Cardiac fibroblast (primary cell): ENCODE measurements at regions not wholly inside any gene's neighbourhood (a gene's known extent, or its start where the extent isn't known, plus 50 kb on each side); places are given as distances from the start of the nearest gene placed in this dataset.

ENCODE experiments used
- DNase-seq, 2 donors: peaks; one replicate each; pipeline versions ENCODE4 v3.0.0 to v3.0.0-alpha.2; 2010; ENCODE audit warnings: low read depth in 2 of 2
- H3K4me3 ChIP-seq, 2 donors: replicated peaks in 1 of 2; 1 replicate in 1 of 2; 2 replicates in 1 of 2; pipeline ENCODE4 v1.5.1; 2011; ENCODE audit warnings: low read depth in 2 of 2, low read length in 2 of 2, mild to moderate bottlenecking in 2 of 2, moderate library complexity in 1 of 2
- CTCF ChIP-seq: IDR thresholded peaks from one replicate; pipeline ENCODE4 v1.5.1; 2011; ENCODE audit warnings: low read depth, mild to moderate bottlenecking, low read length, inconsistent platforms

- H3K4me3 ChIP-seq = no peak overlapping the region
- no peak for TF ChIP-seq CTCF
- no peak for DNase-seq
These were observed 77.2 kb upstream of the ARID1B start for GRCh38 chr6:156699935-156700334.

- H3K4me3 ChIP-seq = no peak overlapping the region
- no peak for TF ChIP-seq CTCF
- DNase-seq = peak; percentile 49 to 89
These were observed 78.2 kb upstream of the ARID1B start for GRCh38 chr6:156699017-156699421.

- DNase-seq = no peak
- TF ChIP-seq CTCF = no peak
These were observed 78.8 kb upstream of the ARID1B start for GRCh38 chr6:156698239-156699016.

GRCh38 chr6:156697225-156697830 is 79.8 kb upstream of the ARID1B start:
- no peak for TF ChIP-seq CTCF
- H3K4me3 ChIP-seq = no peak overlapping the region
- no peak for DNase-seq

More at GRCh38 chr6:156698239-156699016, 78.8 kb upstream of the ARID1B start:
- no peak overlapping the region for H3K4me3 ChIP-seq

GRCh38 chr6:156695742-156696141 is 81.4 kb upstream of the ARID1B start:
- DNase-seq = no peak
- no peak overlapping the region for H3K4me3 ChIP-seq
- TF ChIP-seq CTCF = no peak

GRCh38 chr6:156694679-156695078 is 82.5 kb upstream of the ARID1B start:
- H3K4me3 ChIP-seq = no peak overlapping the region
- no peak for TF ChIP-seq CTCF
- DNase-seq = no peak
